SK-N-SH treated with all-trans-retinoic acid at 6 μM for 48 hours (cell line): ENCODE measurements at regions not wholly inside any gene's neighbourhood (a gene's known extent, or its start where the extent isn't known, plus 50 kb on each side); places are given as distances from the start of the nearest gene placed in this dataset.
"Not testable (repeated sequence)": the region's sequence is repeated elsewhere in the genome, so short reads cannot be mapped to it uniquely, and the experiment has no call there.

Experiments used
- ATAC-seq: fragments of 200-7000 bp; cut with Tn5 transposase; 3 replicates; pipeline ENCODE4 v1.9.1; 2020; ENCODE audit warnings: mild to moderate bottlenecking, moderate library complexity
- ARNTL ChIP-seq: fragments of 450-650 bp; formaldehyde crosslinking; IDR thresholded peaks from 2 replicates; pipeline ENCODE4 v1.5.0; 2020; ENCODE audit warnings: low read depth, mild to moderate bottlenecking, moderate library complexity, borderline replicate concordance
- BACH2 ChIP-seq: fragments of 250-450 bp; sonication (Bioruptor Pico); IDR thresholded peaks from 2 replicates; pipeline ENCODE4 v1.9.0; 2021; ENCODE audit warnings: mild to moderate bottlenecking, borderline replicate concordance
- CREB5 ChIP-seq: fragments of 250-450 bp; sonication (Bioruptor Pico); IDR thresholded peaks from 2 replicates; pipeline ENCODE4 v1.5.1; 2020; ENCODE audit warnings: low read depth, mild to moderate bottlenecking, moderate library complexity
- CSDC2 ChIP-seq: fragments of 250-450 bp; sonication (Bioruptor Pico); IDR thresholded peaks from 2 replicates; pipeline ENCODE4 v1.5.0; 2020; ENCODE audit warnings: mild to moderate bottlenecking, moderate library complexity
- ESRRG ChIP-seq: fragments of 250-450 bp; sonication (Bioruptor Pico); IDR thresholded peaks from 2 replicates; pipeline ENCODE4 v1.6.1; 2021; ENCODE audit warnings: mild to moderate bottlenecking
- GLIS3 ChIP-seq: fragments of 250-450 bp; sonication (Bioruptor Pico); IDR thresholded peaks from 2 replicates; pipeline ENCODE4 v1.5.0; 2020; ENCODE audit warnings: mild to moderate bottlenecking, moderate library complexity
- ISL1 ChIP-seq: fragments of 250-450 bp; sonication (Bioruptor Pico); IDR thresholded peaks from 2 replicates; pipeline ENCODE4 v2.1.2; 2022; ENCODE audit warnings: mild to moderate bottlenecking, moderate library complexity
- OSR1 ChIP-seq: fragments of 250-450 bp; sonication (Bioruptor Pico); IDR thresholded peaks from 2 replicates; pipeline ENCODE4 v1.8.0; 2022; ENCODE audit warnings: moderate library complexity, mild to moderate bottlenecking, inconsistent platforms
- PATZ1 ChIP-seq: fragments of 250-450 bp; sonication (Bioruptor Pico); IDR thresholded peaks from 2 replicates; pipeline ENCODE4 v1.8.0; 2020; ENCODE audit warnings: mild to moderate bottlenecking, moderate library complexity, borderline replicate concordance
- POU6F1 ChIP-seq: fragments of 250-450 bp; sonication (Bioruptor Pico); IDR thresholded peaks from 2 replicates; pipeline ENCODE4 v1.8.0; 2021; ENCODE audit warnings: low read depth, mild to moderate bottlenecking, moderate library complexity, borderline replicate concordance
- RARB ChIP-seq: fragments of 250-450 bp; sonication (Bioruptor Pico); IDR thresholded peaks from 2 replicates; pipeline ENCODE4 v1.8.0; 2021; ENCODE audit warnings: mild to moderate bottlenecking, moderate library complexity
- SNAI2 ChIP-seq: fragments of 250-450 bp; sonication (Bioruptor Pico); IDR thresholded peaks from 2 replicates; pipeline ENCODE4 v1.5.0; 2020; ENCODE audit warnings: mild to moderate bottlenecking, moderate library complexity
- TCF4 ChIP-seq: fragments of 250-450 bp; sonication (Bioruptor Pico); IDR thresholded peaks from 2 replicates; pipeline ENCODE4 v1.8.0; 2021; ENCODE audit warnings: mild to moderate bottlenecking, moderate library complexity, borderline replicate concordance
- TOX ChIP-seq: fragments of 250-450 bp; sonication (Bioruptor Pico); IDR thresholded peaks from 2 replicates; pipeline ENCODE4 v1.8.0; 2021; ENCODE audit warnings: mild to moderate bottlenecking, moderate library complexity, borderline replicate concordance
- ZC3H10 ChIP-seq: fragments of 250-450 bp; sonication (Bioruptor Pico); IDR thresholded peaks from 2 replicates; pipeline ENCODE4 v1.5.1; 2021; ENCODE audit warnings: mild to moderate bottlenecking, moderate library complexity
- ZFP3 ChIP-seq: fragments of 250-450 bp; sonication (Bioruptor Pico); IDR thresholded peaks from 2 replicates; pipeline ENCODE4 v1.5.0; 2020; ENCODE audit warnings: mild to moderate bottlenecking, moderate library complexity
- ZFP30 ChIP-seq: fragments of 450-650 bp; formaldehyde crosslinking; IDR thresholded peaks from 2 replicates; pipeline ENCODE4 v1.5.0; 2022; ENCODE audit warnings: mild to moderate bottlenecking, moderate library complexity
- ZNF565 ChIP-seq: fragments of 450-650 bp; formaldehyde crosslinking; conservative IDR thresholded peaks from 2 replicates; pipeline ENCODE4 v1.5.0; 2020; ENCODE audit warnings: low read depth, mild to moderate bottlenecking, moderate library complexity
- ZNF70 ChIP-seq: fragments of 450-650 bp; formaldehyde crosslinking; IDR thresholded peaks from 2 replicates; pipeline ENCODE4 v1.5.0; 2020; ENCODE audit warnings: mild to moderate bottlenecking, moderate library complexity
- ZNF8 ChIP-seq: fragments of 450-650 bp; formaldehyde crosslinking; IDR thresholded peaks from 2 replicates; pipeline ENCODE4 v1.5.0; 2020; ENCODE audit warnings: mild to moderate bottlenecking, moderate library complexity
- TF ChIP-seq, protein P1 (sequence below): fragments of 250-450 bp; sonication (Bioruptor Pico); IDR thresholded peaks from 2 replicates; pipeline ENCODE4 v1.5.0; 2020; ENCODE audit warnings: mild to moderate bottlenecking, moderate library complexity

DNA sequence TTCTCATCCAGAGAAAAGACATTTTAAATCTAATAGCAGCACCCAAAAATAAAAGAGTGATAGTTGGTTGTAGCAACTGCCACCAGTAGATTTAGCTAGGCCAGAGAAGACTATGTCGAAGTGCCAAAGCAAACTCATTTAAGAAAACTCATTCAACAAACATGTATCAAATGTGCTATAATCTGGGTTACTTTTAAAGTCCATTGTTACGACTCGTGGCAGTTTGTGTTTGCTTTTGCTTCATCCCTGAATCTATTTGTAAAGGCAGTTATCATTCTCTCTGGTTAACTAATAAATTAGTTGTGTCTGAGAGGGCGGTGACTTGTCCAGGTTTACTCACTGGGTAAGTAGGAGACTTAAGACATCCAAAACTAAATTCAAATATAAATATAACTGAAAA lies 159.4 kb downstream of the ZIC4 start:
- ATAC-seq = no peak
- TF ChIP-seq ISL1 = no peak
- no peak for TF ChIP-seq ESRRG
- TF ChIP-seq CREB5 (CRISPR knock-in tag) = no peak
- no peak for TF ChIP-seq PATZ1 (CRISPR knock-in tag)
- no peak for TF ChIP-seq ZNF70 (CRISPR knock-in tag)
- no peak for TF ChIP-seq TOX (CRISPR knock-in tag)
- no peak for TF ChIP-seq ZNF565
- TF ChIP-seq GLIS3 (CRISPR knock-in tag) = no peak
- no peak for TF ChIP-seq ZNF8
- TF ChIP-seq OSR1 (CRISPR knock-in tag) = no peak

- ATAC-seq = peak; percentile 35; the same call in 1 of the 3 replicates
Observed at GRCh38 chr3:147245638-147246037, 160.7 kb downstream of the ZIC4 start.

DNA sequence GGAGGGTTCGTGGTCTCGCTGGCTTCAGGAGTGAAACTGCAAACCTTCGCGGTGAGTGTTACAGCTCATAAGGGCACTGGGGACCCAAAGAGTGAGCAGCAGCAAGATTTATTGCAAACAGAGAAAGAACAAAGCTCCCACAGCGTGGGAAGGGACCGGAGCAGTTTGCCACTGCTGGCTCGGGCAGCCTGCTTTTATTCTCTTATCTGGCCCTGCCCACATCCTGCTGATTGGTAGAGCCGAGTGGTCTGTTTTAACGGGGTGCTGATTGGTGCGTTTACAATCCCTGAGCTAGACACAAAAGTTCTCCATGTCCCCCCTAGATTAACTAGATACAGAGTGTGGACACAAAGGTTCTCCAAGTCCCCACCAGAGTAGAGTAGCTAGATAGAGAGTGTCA lies 161.3 kb downstream of the ZIC4 start:
- not testable (repeated sequence) for ATAC-seq

DNA sequence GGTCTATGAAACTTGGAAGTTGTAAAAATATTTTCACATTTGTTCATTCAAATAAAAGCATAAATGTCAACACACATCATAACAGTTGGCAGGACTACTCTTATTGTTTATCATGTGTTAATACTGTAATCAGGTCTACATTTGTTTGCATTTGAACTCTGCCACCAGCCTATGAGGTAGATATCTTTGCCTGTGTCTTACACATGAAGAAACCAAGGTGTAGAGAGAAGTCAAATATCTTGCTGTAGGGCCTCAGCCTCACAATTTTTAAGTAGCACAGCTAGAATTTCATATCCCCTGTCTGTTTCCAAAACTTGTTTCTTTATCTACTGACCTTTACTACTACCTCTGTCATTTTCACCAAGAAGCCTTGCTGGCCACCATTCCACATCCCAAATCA lies 161.9 kb downstream of the ZIC4 start:
- ATAC-seq = no peak
- TF ChIP-seq CSDC2 (no peak), BACH2 (CRISPR knock-in tag) (no peak), TOX (CRISPR knock-in tag) (no peak), ZFP3 (CRISPR knock-in tag) (no peak), ISL1 (no peak), ZNF565 (no peak), PATZ1 (CRISPR knock-in tag) (no peak), OSR1 (CRISPR knock-in tag) (no peak), ZFP30 (no peak), SNAI2 (CRISPR knock-in tag) (no peak), TCF4 (no peak), RARB (no peak)

- TF ChIP-seq ZFP30 (no peak), RARB (no peak), PATZ1 (CRISPR knock-in tag) (no peak), ZNF8 (no peak), ZC3H10 (CRISPR knock-in tag) (no peak), POU6F1 (CRISPR knock-in tag) (no peak), ARNTL (CRISPR knock-in tag) (no peak), TOX (CRISPR knock-in tag) (no peak), CREB5 (CRISPR knock-in tag) (no peak), GLIS3 (CRISPR knock-in tag) (no peak), BACH2 (CRISPR knock-in tag) (no peak), ESRRG (no peak)
- TF ChIP-seq, protein P1, sequence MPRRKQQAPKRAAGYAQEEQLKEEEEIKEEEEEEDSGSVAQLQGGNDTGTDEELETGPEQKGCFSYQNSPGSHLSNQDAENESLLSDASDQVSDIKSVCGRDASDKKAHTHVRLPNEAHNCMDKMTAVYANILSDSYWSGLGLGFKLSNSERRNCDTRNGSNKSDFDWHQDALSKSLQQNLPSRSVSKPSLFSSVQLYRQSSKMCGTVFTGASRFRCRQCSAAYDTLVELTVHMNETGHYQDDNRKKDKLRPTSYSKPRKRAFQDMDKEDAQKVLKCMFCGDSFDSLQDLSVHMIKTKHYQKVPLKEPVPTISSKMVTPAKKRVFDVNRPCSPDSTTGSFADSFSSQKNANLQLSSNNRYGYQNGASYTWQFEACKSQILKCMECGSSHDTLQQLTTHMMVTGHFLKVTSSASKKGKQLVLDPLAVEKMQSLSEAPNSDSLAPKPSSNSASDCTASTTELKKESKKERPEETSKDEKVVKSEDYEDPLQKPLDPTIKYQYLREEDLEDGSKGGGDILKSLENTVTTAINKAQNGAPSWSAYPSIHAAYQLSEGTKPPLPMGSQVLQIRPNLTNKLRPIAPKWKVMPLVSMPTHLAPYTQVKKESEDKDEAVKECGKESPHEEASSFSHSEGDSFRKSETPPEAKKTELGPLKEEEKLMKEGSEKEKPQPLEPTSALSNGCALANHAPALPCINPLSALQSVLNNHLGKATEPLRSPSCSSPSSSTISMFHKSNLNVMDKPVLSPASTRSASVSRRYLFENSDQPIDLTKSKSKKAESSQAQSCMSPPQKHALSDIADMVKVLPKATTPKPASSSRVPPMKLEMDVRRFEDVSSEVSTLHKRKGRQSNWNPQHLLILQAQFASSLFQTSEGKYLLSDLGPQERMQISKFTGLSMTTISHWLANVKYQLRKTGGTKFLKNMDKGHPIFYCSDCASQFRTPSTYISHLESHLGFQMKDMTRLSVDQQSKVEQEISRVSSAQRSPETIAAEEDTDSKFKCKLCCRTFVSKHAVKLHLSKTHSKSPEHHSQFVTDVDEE (CRISPR knock-in tag) = no peak
- no peak for ATAC-seq
Observed at GRCh38 chr3:147240581-147240980, 165.8 kb downstream of the ZIC4 start.
